IPS-NIHi11 (cell line): ENCODE measurements at regions not wholly inside any gene's neighbourhood (a gene's known extent, or its start where the extent isn't known, plus 50 kb on each side); places are given as distances from the start of the nearest gene placed in this dataset.
"Not testable (repeated sequence)": the region's sequence is repeated elsewhere in the genome, so short reads cannot be mapped to it uniquely, and the experiment has no call there.

Experiments
- DNase-seq: peaks from one replicate; pipeline ENCODE4 v3.0.0; 2012; ENCODE audit warnings: mixed read lengths, low spot score

DNA sequence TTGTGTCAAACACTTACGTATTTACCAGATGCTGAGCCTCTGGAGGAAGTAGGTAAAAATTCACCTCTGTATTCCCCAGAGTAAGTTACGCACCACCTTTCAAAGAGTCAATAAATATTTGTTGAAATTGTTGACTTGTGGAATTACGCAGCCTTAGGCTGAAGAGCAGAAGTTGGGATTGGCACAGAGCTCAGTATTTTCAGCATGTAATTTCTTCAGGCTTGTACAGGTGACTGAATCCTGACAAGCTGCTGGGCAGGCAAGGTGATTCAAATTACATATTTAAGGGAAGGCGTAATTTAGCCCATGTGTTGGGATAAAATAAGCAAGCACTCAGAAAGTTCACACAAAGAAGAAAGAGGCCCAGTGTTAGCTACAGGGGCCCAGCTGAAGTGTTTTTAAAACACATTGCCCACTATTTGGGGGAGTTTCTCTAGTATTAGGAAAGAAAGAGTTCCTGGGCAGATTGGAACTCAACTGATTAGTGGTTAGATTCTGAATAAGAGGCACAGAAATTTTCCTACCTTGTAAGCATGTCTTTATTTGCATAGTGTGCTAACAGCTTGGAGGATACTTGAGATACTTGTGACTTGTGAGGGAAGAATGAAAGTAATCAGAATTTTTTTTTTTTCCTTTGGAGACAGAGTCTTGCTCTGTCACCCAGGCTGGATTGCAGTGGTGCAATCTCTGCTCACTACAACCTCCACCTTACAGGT is 165.3 kb upstream of the FBXL7 start:
- no peak for DNase-seq

DNA sequence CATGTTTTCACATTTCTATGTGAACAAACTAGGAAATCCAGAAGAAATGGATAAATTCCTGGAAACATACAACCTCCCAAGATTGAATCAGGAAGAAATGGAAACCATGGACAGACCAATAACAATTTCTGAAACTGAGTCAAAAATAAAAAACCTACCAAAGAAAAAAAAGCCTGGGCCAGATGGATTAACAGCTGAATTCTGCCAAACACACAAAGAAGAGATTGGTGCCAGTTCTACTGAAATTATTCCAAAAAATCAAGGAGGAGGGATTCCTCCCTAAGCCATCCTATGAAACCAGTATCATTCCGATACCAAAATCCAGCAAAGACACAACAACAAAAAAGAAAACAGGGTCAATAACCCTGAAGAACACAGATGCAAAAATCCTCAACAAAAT is 166.9 kb upstream of the FBXL7 start:
- DNase-seq, result no peak

DNA sequence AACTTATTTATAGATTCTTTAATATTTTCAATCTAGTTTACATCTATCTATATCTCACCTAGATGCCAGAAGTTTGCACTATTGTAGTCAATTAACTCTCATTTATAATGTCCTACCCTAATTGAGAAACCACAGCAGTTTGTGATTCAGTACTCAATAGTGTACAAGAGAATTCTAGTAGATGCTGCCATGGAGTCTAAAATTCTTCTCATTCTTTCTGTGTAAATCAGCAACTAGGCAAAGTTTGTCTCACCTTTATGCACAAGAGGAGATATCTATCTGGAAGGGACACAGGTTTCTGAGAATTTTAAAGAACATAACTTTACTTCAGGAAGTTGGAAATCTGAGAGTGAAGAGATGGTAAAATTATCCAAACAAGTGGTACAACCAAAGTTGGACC is 173.0 kb upstream of the FBXL7 start:
- no peak for DNase-seq

DNA sequence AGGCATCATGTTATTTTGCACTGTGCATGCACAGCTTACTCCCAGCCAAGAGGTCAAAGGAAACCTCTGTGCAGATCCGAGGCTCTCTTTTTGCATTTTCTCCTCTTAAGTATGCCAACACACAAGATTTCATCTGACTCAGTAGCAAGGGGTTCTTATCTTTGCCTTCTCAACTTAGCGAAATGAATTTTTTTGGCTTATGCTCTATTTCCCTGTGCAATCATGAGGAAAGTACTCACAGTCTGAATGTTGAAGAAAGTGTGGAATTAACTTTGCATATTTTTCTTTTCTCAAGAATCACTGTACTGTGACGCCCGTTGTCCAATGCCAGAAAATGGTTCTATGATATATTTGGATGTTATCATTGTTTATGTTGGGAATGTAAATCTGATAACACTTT is 173.5 kb upstream of the FBXL7 start:
- DNase-seq, result no peak

DNA sequence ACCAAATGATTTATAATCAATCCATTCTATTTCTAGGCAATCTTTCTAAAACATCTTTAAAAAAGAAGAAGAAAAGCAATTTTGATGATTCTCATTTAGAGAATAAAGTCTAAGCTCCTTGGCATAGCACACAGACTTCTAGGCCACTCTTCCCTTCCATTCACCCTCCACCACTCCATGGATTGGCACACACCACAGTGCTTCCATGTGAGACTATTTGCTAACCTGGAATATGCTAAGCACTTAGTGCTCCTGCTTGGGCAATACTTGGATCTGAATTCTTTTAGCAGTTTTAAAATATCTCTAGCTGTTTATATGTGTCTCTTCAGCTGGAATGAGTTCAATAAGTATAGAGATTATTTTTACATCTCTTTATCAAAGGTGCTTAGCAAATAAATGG is 177.6 kb upstream of the FBXL7 start:
- DNase-seq, result no peak

DNA sequence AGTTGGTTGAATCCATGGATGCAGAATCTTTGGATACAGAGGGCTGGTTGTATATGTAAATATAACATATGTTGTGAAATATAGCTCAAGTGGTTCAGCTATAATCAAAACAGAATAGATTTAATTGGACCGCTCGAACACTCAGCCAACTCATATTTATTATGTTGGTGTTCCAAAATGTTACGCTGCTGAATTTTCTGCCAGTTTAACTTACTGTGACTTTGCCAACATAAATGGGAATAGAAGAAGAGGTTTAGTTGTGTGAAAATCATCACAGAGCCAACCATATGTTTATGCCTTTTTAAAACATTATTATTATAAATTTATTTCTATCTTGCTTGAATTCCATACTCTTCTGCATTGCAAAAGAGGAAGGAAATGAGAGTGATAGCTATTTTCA is 178.2 kb upstream of the FBXL7 start:
- no peak for DNase-seq

DNA sequence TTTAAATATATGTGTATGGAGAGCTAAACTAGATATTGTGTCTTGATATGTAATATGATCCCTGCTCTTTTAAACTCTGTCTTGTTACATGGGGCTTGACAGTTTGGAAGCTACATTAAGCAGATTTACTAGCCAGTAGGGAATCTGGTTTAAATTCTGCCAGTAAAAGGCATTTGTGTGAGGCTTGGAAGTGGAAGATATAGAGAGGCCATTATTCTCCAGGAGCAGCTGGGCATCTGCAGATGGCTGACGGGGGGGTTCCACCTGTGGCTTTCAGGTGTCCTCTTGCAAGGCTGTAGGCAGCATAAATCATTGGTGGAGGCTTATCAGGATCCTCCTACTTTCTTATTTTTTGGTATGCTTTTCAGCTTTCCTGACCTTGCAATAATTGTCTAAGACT is 179.1 kb upstream of the FBXL7 start:
- no peak for DNase-seq

DNA sequence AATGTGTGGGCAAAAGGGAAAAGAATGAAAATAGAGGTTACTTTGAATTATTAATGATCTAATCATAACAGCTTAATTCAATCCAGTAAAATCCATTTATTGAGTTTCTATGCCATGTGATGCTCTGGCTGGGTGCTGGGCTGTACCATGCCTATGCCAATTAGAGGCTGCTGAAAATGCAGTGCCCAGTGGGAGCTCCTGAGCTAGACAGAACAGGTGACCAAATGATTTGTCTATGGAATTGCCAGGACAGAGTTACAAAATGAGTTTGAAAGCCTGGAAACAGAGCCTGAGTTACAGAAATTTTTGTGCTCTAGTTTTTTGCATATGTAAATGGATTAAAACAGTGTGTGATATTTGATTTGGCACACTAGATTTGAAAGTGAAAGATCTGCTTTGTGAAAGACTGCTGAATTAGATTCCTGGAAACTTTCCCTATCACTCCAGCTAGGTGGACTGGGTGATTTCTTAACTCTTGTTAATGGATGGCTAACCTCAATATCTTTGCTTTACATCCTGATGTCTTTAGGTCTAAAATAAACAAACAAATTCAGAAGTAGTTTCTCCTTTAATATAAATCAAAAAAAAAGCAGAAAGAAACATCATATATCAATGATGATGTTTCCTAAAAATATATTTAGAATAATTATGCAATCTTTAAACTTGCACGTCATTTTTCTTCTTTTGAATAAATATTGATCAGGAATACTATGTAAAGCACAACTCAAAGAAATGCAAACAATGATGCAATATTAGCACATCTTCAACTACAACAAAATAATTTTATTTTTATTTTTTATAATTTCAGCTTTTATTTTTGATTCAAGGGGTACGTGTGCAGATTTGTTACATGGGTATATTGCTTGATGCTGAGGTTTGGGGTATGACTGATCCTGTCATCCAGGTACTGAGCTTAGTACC is 194.8 kb upstream of the FBXL7 start:
- no peak for DNase-seq

DNA sequence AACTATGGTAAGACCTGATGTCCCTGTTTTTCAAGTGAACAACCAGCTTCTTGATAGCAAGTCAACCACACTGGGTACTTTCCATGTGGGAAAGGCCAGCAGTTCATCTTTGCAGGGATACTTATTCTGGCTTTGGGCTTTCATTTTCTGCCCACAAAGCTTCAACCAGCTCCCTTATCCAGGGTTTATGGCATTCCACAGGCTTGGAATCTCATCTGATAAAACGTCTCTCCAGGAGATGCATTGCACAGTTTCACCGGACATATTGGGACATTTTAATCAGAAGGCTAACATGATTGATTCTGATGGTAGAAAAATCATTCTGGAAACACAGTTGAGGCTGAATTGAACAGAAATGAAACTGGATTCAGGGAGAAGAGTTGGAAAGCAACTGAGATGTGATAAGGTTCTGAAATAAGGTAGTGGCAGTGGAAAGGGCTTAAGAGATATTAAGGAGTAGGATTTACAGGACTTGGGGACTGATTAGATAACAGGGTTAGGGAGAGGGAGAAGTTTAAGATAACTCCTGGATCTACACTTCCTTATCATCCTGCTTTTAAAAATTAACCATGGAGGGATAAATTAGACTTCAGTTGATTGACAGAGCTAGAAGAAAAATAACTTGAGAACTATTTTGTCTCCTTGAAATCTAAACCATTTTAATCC is 195.8 kb upstream of the FBXL7 start:
- no peak for DNase-seq

DNA sequence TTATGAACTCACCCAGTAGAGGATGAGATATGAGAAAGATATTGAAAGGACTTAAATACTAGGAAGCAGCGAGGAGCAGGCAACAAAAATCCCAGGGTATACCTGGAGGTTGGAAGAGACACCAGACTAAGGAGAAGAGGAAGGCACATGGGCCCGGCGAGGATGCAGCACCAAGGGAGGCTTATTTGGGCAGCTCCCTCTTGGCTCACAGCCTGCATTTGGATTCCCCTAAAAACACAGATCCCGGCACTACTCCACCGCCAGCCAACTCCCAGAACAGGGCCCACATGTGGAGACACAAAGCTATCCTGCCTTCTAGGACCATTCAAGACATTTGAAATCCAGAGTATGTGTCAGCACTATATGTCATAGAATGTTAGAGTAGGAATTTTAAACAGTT is 199.8 kb upstream of the FBXL7 start:
- no peak for DNase-seq

DNA sequence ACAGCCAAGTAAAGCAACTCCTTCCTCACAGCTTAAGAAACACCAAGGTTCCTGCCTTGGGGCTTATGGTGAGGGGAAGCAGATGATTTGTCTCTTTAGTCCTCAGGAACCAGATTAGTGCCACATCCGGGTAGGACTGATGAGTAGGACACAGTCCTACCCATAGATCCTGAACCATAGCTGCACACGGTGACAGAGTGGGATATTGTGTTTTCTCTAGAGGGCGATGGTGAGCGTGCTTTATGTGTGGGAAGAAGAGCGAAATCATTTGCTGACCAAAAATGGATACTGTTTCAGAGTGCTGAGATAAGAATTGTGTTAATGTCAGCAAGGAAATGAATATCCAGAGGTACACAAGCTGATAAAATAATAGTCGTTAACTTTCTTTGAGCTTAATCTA is 209.0 kb upstream of the FBXL7 start:
- peak; percentile 19 for DNase-seq

DNA sequence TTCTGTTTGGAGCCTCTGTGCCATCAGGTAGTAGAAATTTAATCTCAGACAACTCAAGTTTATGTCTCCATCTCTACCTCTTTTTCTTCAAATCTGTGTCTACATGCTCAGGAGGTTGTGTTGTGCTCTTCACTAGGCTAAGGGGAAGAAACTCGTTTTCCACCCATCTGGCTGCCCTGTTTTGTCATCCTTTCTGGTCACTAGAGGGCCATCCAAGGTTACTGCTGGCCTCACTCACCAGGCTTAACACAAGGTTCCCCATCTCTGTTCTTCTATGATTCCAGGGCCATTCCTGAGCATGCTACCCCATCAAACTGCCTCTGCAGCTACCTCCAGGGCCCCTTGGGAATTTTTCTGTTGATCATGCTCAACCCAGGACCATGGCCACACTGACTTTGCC is 213.3 kb upstream of the FBXL7 start:
- DNase-seq, result no peak

DNA sequence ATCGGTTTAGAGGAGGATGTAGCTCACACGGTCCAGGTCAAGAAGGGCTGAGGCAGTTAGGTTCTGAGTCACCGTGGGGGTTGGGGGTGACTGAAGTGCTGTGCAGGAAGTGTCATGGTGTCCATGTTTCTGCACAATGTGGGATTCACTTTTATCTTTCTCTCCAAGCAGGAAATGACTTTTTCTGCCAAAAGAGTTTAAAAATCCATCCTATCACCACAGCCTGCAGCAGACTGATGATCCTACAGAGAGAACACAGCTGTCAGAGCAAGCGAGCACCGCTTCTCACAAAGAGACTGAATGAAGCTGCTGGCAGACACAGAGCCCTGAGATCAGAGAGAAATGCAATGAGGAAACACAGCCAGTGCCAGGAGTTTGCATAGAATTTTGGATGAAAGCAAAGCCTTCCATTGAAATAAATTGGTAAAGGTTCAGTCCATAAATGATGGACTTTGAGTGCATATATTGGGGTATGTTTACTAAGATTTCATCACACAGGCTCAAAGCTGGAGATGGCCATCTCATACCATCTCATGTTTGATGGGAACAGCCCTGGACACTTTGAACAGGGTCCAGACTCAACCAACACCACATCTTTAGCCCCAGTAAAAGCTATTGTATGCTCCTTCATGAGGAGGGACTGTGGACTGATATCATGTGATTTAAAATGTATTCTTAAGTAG is 213.9 kb upstream of the FBXL7 start:
- no peak for DNase-seq

DNA sequence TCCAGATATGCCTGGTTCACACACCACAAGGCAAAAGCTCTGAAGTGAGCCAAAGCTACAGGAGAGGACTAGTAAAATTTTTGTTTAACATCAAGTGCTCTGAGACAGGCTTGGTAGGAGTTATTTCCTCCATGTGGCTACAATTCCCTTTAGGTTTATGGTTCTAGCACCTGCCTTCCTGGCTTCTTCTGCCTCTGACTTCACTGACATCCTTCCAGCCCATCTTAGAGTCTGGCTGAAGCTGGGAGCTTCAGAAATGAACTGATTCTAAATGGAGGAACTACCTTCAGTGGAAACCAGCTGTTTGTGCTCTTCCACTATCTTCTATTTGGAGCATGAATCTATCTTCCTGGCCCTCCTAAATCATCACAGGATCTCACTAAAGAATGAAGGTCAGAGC is 215.3 kb upstream of the FBXL7 start:
- no peak for DNase-seq

DNA sequence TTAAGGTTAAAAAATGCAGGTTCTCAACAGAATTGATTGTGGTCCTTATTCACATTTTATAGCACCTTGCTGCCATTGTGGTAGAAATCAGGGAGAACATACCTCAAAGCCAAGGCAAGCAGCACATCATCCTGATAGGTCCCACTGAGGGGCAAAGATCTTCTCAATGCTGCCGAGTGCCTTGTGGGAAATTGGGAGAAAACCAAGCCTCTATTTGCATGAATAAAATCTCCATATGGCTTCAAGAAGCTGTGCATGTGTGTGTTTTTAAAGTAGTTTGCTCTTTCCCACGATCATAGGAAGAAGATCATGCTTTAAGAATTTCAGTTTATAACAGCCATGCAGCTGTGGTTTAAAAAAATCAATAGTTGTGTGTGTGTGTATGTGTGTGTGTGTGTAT is 216.9 kb upstream of the FBXL7 start:
- DNase-seq, result no peak

DNA sequence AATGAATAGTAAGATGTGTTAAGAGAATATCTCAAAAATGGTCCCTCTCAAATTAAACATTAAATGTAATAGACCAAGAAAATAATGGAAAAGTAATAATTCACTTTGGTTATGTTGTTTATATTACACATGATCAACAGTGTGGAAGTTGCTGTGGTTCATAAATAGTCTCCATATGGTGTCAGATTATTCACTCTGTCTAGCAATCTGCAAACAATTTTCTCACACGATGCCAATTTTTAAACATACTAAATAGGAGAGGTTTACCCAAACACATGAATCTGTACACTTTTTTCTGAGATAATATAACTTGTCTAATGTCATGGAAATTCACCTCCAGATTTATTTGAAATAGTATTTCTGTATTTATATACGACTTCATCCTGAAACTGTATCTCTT is 217.4 kb upstream of the FBXL7 start:
- no peak for DNase-seq

DNA sequence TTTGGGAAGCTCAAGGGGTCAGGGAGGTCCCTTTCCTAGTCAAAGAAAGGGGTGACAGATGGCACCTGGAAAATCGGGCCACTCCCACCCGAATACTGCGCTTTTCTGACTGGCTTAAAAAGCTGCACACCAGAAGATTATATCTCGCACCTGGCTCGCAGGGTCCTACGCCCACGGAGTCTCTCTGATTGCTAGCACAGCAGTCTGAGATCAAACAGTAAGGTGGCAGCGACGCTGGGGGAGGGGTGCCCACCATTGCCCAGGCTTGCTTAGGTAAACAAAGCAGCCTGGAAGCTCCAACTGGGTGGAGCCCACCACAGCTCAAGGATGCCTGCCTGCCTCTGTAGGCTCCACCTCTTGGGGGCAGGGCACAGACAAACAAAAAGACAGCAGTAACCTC is 228.4 kb upstream of the FBXL7 start:
- DNase-seq, result not testable (repeated sequence)

DNA sequence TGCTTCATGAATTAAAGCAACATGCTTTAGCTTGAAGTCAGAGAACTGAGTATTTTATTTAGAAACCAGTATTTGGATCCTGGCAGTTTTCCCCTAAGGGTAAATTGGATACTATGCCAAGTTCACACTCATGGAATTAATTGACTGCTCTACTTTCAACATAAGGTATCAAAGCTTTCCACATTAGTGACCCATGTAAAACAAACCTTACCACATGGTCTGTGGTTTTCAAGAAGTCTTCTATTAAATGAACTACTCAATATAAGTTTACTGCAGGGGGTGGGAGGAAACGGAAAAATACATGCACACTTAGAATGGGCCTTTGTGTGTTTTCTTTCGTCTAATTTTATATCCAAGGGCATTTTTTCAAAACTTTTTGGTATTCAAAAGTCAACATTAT is 232.0 kb upstream of the FBXL7 start:
- DNase-seq, result no peak

DNA sequence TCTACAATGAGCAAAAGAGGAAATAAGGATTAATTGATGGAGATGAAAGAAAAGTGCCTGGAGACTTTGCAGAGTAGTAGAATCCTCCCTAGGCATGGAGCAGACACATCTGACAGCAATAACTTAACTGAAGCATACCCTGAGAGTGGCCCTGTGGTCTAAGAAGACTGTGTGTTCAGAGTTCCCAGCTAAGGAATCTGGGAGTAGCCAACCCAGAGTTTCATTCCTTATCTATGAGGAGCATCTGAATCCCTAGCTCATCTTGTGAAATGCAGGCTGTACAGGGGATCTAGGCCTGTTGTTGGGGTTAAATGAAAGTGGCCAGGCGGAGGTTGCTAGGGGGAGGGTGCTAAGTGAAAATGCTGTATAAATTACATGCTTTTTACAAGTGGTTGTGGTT is 233.1 kb upstream of the FBXL7 start:
- no peak for DNase-seq

DNA sequence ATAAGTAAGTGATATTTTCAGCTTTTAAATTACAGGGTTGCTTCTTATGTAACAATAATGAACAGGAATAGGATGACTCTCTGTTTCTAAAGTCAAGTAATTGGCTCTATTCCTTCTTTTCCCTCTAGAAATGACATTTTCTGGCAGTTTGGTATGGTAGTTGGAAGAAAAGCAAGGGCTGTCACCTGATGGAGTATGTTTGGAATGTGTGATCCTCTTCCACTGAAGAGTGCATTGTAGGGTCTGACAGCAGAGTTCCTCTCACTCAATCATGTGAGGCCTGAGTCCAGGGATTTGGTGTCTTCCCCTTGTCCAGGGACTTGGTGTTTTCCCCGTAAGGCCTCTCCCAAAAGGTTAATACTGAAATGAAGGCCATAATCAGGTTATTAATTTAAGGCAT is 233.8 kb upstream of the FBXL7 start:
- DNase-seq, result no peak

DNA sequence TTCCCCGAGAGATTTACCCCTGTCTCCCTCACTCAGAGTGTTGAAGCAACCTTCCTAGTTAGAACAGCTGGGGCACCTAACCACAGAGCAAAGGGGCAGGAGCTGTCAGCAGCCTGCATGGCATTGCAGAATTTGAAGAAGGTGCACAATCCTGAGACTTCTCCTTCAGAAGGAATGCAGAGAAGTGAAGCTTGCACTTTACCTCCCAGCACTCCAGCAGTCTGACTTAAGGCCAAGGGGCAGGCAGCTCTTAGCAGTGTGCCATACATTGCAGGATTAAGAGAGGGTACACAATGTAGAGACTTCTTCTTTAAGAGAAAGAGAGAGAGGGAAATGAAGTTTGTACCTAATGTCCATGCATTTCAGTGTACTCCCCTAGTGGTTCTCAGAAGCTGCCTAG is 236.0 kb upstream of the FBXL7 start:
- no peak for DNase-seq

DNA sequence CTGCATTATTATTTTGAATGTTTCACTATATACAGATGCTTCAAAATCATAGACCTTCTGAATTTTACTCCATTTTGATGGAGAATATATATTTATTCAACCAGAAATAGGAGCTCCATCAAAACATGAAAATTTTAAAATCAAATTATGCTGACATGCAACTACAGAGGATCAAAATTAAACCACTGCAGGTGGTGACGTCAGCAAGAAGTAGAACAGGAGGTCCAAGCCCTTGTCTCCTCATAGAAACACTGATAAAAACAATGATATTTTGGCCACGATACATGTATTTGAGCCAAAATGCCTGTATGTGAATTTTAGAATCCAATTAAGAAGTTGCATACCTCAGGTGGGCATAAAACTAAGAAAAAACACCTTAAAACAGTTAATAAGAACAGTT is 236.6 kb upstream of the FBXL7 start:
- DNase-seq, result no peak
